HG03439 (cell line): ENCODE measurements at regions not wholly inside any gene's neighbourhood (a gene's known extent, or its start where the extent isn't known, plus 50 kb on each side); places are given as distances from the start of the nearest gene placed in this dataset.
A peak's percentile ranks its signal among the peaks of the same experiment; 100 is the strongest.

Experiments
- ATAC-seq: cut with Tn5 transposase; IDR thresholded peaks from one replicate; pipeline ENCODE4 v1.9.1; 2021; ENCODE audit warnings: mild to moderate bottlenecking, moderate library complexity; ENCODE audit not compliant: unreplicated experiment

DNA sequence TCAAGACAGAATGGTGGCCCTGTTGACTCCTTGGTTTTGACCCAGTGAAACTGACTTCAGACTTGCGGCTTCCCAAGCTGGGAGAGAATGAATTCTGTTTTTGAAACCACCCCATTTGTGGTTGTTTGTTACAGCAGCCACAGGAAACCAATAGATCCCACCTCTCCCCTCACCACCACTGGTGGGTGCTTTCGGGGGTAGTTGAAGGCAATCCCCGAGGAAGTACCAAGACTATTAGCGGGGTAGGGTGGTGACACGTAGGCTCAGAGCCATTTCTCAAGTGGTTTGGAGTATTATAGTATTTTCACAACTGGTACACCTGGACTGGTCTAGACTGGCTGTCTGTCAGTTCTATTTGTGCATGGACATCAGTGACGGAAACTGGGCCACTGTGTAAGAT lies 189.1 kb upstream of the RBPJ start:
- peak; percentile 53 for ATAC-seq

DNA sequence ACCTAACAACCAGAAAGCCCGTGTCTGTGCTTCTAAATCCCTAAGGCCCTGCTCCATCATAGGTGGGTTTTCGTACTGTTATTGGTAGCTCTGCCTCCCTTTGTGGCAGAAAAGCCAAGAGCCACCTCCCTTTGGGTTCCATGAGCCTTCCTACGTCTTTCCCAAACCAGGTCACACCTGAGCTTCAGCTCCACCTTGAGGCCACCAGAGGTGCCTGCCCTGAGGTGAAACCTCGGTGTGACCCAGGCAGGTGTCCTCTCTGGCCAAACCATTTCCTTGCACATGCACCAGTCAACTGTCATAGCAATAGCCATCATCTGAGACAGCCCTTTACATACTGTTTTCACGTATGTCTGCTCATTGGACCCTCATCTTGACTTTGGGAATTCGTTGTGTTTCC lies 188.0 kb upstream of the RBPJ start:
- no peak for ATAC-seq

DNA sequence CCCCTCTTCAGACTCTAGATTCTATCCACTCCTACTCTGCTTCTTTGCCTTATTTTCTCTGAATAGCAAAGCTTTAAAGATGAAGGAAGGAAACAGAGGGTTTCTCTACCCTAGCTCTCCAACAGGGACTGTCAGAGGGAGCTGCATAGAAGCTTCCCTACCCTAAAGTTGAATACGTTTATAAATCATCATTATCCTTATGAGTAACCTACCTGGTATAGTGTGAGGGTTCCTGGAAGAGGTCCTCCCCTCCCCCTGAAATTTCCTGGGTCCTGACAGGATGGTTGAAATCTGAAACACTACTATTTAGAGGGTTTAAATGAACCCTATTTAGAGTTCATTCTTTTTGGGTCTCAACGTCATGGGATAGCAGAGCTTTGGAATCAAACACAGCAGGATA lies 187.0 kb upstream of the RBPJ start:
- ATAC-seq, result no peak

DNA sequence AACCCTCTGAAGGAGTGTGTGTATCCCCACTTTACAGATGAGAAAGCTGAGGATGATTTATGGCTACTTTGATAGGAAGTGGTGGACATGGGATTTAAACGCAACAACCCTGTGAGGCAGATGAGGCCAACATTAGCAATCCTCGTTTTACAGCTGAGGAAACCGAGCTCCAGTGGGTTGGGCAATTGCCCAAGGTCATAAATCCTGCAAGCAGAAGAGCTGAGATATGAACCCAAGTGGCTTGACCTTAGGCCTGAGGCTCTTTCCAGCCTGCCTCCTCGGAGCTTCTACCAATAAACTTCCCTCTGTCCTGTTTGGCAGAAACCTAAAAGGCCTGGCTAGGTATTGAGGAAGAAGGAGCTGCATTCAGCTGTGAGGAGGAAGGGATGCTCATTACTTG lies 185.5 kb upstream of the RBPJ start:
- no peak for ATAC-seq

DNA sequence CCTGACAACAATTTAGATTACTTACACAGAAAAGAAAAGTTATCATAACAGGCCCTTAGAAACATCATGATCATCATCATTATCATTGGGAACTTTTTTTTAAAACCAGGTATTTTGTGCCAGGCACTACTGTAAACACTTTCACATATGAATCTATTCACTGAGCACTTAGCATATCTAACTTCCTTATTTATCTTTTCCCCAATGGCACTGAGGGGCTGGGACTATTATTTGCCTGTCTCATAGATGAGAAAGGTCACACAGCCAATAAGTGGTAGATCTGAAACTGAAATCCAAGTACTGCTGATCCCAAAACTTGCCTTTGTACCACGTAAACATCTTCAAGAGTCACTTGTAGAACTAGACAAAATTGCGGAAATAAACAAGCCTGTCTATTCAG lies 184.2 kb upstream of the RBPJ start:
- no peak for ATAC-seq

DNA sequence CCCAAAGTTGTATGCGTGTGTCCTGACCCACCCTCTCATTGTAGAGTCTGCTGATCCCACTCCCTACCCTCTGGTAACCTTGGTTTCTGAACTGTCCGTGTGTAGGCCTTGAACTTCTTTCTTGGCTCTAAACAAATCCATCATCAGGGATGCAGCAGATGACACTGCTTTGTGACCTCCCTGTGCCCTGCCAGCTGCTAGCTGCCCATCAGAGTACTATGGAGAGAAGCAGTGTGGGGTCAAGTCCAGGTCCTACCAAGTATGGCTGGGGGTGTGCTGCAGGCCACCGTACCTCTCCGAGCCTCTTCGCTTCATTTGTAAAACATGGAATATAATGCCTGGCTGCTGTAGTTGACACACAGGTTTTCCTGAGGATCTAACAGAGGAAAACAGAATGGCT lies 183.5 kb upstream of the RBPJ start:
- ATAC-seq, result no peak

DNA sequence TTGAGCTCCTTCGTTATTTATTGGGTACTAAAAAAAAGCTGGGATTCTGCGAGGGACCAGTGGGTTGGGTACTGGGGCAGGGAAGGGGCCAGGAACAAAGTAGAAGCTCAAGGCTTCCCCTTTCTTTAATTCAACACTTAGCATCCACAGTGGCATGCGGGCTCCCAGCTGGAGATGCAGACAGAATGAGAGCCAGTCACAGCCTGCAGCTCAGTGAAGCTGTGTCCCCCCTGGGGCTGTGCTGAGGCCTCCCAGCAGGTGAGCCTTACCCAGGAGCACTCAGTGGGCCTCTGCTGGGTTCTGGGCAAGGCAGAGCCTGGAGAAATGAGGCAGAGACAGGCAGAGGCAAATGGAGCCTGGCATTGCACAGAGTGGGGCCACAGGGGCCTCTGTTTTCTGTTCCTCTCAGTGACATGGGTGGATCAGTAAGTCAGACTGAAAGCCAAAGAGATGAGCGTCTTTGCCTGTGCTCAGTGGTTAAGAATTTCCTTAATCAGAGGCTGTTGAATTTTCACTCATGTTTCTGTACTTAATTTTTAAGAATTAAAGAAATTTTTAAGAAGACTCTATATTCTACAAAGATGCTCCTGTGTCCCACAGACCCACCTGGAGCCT lies 181.4 kb upstream of the RBPJ start:
- no peak for ATAC-seq

DNA sequence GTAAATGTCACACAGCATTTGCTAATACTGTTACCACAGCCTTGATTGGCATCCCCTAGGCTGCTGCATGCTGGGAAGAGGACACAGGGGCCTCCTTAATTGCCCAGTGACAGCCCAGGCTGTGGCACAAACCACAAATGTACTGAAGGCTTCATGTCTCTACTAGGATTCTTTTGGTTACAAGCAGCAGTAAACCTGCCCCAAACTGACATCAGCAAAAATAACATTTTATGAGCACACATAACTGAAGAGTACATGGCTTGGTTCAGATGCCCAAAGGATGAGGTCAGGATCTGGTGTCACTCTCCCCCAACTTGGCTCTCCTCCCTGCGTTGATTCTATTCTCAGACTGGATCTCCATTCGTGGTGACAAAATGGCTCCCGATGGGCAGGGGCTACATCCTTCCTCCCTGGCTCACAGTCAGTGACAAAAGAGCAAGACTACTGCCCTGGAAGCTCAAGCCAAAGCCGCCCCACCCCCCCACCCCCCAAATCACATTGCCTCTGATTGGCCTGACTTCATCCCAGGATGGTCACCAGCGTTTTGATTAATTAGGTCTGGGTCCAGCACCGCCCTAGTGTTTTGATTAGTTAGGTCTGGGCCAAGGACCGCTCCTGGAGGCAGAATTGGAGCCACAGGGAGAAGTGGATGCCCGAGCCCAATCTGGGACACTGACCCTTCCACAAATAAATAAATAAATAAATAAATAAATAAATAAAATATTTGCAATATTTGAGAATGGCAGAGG lies 180.5 kb upstream of the RBPJ start:
- no peak for ATAC-seq

DNA sequence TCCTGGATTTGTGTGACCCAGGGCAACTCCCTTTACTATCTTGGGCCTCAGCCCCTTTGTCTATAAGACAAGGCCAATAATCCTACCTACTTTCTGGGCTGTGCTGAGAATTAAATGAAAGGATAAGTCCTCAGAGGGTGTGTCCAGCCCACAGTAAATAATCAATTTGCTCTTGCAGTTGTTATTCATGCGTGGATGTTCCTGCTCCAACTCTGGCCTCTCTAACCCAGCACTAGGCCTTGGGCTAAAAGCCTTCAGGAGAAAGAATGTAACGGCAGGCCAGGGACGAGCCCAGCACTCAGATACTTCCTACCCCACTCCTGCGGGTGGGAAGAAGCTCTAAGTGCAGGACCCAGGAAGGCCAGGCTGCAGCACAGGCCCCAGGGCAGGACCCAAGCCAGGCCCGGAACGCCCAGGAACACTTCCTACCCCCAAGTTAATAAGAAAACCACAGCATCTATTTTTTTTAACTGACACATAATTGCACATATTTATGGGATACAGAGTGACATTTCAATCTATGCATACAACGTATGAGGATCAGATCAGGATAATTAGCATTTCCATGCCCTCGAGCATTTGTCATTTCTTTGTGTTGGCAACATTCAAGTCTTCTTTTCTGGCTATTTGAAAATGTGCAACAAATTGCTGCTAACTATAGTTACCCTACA lies 179.6 kb upstream of the RBPJ start:
- no peak for ATAC-seq

DNA sequence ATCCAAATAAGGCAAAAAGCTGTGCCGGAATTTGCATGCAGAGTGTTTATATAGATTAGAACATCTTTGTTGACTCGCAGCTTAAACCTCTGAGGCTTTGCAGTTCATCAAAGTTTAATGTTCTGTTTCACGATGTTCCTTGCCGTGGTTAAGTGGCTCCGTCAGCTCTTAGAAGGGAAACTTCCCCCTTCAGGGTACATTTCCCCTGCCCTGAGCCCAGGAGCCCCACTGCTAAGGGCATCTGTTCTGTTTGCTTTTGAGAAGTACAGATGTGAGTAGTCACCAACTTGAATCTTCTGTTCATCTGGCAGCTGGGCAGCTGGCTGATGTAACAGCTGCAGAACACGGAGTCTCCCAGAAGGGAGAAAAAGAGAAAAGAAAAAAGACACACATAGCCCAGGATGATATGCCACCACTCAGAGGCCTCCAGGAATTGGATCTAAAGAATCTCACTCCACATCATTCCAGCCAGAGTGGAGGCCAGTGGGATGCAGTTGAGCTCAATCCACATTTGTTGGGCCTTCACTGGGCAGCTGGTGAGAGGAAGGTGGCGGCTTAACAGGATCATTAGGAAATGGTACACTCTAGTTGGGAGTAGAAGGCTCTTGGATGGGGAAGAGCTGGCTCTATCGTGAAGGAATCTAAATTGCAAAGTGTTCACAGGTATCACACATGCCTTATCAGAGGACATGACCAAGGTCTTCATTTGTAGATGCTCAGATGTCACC lies 178.7 kb upstream of the RBPJ start:
- ATAC-seq, result no peak

DNA sequence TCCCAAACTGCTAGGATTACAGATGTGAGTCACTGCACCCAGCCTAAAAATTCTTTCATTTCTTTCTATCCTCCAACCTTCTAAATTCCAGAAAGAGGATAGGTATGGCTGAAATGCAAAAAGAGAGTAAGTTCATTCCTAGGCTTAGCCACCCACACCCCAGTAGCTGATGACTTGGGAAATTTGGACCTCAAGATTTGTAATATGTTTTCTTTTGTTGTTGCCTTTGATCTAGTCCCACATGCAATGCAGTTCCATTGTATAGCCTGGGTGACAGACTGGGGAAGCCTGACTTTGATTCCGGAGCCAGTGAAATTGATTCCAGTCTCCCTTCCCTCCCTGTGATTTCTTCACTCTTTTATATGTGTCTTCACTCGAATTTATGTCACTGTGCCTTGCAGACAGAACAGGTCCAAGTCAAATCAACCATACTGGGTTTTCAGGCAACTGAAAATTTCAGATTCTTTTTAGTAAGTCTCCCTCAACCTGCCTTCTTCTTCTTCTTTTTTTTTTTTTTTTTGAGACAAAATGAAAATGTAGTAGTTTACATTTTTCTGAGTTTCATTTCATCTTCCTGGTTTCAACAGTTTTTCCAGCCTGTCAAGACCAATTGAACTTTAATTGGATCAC lies 176.2 kb upstream of the RBPJ start:
- ATAC-seq, result no peak

DNA sequence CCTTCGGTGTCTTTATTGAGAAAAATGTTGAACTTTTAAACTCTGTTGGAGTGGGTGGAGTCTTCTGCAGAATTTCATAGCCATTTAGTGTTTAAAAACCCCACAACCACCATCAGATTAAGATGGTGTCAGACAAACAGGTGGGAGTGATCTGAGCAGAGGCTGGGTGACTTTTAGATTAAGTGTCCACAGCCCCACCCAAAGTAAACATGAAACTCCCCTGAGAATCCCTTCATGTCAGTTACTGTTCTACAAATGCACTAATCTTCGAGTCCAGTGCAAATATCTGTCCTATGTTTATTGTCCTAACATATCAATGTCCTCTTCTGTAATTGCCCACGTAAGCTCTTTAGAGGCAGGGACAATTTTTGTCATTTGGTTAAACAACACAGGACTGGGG lies 175.6 kb upstream of the RBPJ start:
- ATAC-seq, result no peak

DNA sequence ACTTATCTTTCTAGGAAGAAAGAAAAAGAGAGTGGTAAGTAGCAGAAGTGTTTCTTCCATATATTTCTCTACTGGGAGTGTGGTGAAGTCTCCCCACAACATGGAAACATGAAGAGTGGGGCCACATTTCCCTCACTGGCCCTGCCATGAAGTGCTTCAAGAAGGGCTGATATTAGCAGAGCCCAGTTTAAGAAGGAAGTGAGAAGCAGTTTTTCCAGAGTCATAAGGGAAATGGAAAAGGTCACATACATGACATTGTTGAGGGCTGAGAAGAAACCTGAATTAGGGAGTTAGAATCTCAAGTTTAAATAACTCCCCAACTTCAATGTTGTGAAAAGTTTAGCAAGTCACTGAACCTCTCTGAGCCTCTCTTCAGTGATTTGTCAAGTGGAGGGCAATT lies 171.9 kb upstream of the RBPJ start:
- no peak for ATAC-seq

DNA sequence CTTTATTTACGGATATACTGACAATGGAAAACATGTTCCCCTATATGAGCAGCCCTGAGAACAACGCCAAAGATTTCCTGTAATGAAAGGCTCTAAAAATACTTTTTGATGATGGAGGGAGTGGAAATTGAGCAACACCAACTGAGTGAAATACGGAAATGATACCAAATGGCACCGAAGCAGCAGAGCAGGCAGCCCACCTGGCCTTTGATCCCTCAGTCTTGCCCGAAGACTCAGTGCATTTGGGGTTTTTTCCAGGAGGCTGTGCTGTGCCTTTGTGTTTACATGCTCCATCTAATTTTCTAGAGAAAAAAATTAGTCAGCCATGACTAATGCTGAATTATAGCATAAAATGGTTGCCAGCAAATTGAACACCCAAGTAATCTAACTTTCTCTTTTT lies 169.9 kb upstream of the RBPJ start:
- ATAC-seq, result no peak

DNA sequence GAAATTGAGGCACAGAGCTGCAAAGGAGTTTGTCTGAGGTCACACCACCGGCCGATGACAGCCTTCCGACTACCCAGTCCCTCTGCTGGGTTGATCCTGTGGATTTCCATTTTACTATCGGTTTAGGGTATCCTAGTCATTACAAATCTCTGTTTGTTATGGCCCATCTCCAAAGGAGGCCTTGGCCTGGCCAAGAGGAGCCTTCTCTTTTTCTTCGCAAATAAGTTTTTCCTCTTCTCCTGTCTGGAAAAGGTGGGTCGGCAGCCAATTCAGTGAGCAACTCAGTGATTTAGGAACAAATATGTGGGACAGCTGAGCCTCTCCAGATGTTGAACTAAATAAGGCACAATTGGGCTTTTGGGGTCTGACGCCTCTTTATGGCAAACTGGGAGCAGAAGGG lies 169.2 kb upstream of the RBPJ start:
- ATAC-seq, result no peak

DNA sequence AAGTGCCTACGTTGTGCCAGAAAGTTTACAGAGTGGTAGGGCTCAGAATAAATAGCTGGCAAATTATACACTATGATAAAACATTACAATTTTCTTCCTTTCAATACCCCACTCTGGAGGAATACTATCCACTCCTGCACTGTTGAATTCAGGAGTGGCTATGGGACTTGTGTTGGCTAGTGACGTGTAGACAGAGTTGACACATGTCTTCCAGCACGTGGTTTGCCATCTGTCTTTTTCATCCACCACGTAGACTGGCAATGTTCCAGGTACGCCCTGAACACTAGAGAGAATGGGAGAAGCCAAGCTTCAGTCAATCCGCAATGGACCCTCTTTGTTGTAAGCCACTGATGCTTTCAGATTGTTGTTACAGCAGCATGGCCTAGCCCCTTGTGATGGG lies 168.8 kb upstream of the RBPJ start:
- ATAC-seq, result no peak

DNA sequence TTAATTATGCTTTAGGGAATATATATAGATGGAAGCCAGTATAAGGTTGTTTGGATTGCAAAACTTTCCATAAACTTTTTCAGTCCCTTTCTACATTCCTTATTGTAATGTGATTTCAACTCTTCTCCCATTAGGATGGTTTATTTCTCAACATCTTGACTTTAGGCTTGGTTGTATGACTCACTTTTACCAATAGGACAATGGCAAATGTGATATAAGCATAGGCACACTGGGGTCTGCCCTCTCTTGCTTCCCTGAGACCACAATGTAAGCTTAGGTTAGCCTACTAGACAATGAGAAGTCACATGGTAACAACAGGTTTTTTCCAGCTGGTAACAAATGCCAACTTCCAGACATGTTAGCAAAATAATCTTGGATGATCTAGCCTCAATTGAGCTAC lies 163.3 kb upstream of the RBPJ start:
- ATAC-seq, result no peak

DNA sequence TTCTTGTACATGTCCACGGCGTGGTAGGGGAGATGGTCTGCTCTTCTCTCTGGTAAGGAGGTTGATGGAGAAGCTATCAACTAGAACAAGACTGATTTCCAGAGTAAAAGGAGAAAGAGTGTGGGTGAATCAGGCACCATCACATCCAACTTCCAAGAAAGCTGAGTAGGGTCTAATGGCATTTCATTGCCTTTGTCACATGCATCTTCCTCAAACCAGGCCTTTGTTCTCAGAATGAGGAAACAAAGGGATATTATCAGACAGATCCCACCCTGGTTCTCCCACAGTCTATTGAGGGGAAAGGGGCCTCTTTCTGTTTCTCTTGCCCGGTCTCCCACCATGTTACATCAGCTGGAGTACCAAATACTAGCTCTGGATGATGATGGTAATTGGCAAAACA lies 160.2 kb upstream of the RBPJ start:
- ATAC-seq, result no peak

DNA sequence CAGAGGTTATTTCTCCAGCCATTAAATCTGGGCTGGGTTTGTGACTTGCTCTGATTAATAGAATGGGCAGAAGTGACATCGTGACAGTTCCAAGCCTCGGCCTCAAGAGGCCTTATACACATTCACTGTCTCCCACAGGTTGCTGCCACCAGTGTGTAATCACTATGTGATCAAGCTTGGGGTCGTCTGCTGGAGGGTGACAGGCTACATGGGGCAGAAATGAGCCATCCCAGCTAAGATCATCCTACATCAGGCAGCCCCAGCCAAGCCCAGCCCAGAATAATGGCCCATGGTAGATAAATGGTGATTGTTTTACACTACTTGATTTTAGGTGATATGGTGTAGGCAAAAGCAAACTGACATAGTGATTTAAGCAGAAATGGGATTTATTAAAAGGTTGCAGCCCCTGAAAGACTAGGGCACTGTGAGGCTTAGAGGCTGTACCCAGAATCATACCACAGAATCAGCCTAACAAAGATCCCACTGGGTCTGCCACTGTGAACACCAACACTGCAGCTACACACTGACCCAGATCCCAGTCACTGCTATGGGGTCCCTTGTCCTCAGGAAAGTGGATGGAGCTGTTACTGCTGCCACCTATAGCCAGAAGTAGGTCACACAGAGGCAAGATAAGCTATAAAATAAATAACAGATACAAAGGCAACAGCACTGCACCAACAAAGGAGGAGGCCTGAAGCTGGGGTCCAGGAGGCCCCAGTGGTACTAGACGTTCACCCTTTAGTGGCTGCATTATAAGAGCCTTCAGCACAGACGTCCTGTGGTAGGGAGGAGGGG lies 159.6 kb upstream of the RBPJ start:
- no peak for ATAC-seq

DNA sequence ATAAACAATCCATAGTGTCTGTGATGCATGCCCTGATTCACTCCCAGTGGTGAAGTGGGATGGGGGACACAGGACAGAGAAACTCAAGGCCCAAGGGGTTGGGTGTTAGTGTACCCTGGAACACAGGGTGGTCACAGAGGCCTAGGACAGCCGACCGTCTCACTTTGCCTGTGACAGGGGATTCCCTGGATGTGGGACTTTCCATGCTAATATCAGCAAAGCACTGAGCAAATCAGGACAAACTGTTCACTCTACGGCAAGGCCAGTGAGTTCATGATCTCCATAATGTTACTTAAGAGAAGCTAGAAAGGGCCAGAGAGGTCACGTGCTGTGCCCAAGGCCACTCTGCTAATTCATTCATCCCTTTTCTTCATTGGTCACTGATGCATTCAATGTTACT lies 158.7 kb upstream of the RBPJ start:
- no peak for ATAC-seq
